NCI-H1436 treated with DMSO at 0.1 percent for 48 hours (cell line): ENCODE measurements at regions not wholly inside any gene's neighbourhood (a gene's known extent, or its start where the extent isn't known, plus 50 kb on each side); places are given as distances from the start of the nearest gene placed in this dataset.

Source experiments
- DNase-seq: peaks from one replicate; lab custom pipeline; 2025; lab: John Stamatoyannopoulos, UW

- no peak for DNase-seq
Measured at GRCh38 chr9:107999890-108000289, 510.3 kb upstream of the KLF4 start.

DNA sequence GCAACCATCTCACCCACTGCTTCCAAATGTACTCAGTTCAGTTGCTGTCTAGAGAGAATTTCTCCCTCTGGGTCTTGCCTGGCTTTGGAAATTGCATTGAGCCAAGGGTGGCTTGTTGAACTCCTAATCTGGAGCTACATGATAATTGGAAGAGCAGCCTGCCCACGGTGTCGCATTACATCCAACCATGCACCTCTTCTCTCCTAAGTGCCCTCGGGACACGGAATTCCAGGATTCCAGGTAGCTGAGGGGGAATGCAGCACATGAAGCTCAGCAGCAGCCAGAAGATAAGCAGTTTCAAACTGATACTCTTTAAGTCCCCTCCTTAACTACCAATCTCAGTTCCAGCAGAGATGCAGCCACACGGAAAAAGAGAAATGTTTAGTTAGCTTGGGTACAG lies 509.4 kb upstream of the KLF4 start:
- no peak for DNase-seq

- DNase-seq, result no peak
Measured at GRCh38 chr9:107994648-107995047, 505.1 kb upstream of the KLF4 start.

DNA sequence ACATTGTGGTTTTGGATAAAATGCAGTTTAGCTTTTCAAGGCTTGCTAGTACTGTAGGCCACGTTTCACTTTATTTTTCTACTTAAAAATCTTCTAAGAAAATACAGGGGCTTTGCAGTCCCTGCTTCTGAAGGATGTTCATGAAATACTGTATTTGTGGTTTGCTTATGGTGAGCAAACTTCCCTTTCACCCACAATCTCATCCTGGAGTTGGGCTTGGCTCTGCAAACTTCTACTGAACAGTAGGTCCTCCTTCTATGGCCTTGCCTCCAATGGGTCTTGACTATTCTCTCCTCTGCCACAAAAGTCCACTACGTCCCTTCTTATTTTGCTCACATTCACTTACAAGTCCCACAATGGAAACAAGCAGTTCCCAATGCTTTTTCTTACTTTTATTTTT lies 502.7 kb upstream of the KLF4 start:
- DNase-seq, result no peak

- DNase-seq, result no peak
Measured at GRCh38 chr9:107991581-107991980, 502.0 kb upstream of the KLF4 start.

DNA sequence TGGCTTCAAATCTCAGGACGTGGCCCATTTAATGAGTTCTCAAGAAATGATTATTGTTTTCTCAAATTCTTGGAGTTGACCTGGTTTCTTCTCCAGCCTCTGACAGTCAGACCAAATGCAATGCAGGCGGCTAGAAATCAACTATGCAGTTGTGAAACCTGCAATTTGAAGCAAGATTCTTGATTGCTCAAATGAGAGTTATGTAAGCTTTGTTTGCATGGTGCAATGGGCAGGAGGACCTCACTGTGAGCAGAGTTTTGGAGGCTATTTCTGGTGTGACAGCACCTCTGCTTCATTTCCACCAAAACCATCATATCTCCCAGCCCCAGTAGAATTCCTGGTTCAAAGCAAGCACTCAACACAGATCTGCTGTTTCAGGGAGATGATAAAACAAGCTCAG lies 500.0 kb upstream of the KLF4 start:
- DNase-seq, result no peak

DNA sequence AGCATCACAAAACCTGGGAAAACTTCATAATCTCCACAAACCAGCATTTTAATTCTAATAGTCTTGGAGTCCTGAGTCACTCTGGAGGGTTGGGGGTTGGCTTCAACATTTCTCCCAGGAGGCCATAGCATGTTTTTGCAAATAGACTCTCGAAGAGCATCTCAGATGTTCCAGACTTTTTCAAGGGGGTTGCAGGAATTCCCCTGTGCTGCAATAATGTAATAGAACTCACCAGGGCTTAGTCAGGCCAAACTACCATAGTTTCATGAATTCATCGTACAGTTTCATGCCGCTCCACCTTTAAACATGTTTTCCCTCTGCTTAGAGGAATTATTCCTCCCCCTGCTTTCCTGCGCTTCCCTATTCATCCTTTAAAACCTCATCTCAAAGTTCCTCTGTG lies 499.5 kb upstream of the KLF4 start:
- no peak for DNase-seq

DNA sequence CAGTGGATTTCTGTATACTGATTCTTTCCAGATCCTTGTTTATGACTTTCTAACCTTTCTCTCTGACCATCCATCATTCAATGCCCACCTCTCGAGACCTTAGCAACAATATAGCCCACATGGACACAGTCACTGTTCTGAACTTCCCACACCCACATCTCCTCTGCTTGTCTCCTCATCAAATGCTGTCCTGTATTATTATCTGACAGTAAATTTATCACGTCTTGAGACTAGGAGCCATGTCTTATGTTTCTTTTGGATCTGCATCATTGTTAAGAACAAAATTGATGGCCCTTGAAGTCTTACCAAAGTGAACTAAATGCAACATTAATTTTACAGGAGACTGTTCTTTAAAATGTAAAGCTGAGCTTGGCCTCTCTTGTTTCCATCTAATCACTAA lies 495.4 kb upstream of the KLF4 start:
- no peak for DNase-seq

DNA sequence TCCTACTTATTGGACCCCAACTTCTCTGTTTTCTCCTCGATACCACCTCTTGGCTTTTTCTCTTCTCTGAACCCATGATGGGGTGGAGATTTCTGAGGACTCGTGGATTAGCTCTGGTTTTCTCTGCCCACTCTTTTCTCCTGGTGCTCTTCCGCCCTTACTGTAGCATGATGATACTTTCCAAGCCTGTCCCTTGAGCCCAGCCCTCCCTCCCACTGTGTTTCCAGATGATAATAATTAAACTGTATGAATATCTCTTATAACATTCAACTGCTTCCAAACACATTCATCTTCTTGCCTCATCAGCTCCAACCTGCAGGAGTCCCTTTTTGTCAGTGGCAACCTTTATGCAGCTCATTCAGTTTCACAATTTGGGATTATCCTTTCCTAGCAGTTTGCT lies 494.2 kb upstream of the KLF4 start:
- no peak for DNase-seq

DNA sequence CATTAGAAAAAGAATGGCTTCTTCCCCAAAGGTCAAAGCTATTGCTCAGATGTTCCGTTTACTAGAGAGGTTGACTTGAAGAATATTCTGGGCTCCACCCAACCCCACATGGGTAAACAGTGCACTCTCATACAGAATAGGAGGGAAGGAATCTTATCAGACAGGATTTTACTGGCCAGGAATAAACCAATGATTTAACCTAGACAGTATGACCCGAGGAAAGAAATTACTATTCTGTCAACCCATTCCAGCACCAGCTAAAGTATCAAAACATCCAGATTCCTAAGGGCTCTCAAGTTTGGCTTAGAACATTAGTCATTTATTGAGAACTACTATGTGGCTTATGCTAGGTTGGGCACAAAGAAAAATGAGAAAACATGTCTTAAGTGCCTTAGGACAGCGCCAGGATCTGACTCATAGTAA lies 493.6 kb upstream of the KLF4 start:
- no peak for DNase-seq

DNA sequence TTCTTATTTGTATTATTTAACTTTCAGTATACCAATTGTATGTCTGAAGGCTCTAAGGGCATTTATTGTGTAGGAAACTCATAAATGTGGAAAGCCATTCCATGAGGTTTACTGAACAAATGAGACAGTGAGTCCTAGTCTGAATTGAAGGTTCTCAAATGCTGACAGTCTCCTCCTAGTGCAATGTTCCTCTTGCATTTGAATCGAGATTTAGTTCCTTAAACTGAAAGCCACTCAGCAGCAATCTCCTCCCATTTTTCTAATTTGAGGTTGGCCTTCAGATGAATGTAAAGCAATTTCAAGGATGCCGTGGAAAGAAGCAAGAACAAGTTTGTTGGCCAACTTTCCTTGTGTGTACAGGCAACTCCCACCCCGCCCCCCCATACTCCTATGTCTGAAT lies 493.2 kb upstream of the KLF4 start:
- DNase-seq, result no peak

GRCh38 chr9:107982001-107982400 lies 492.4 kb upstream of the KLF4 start:
- no peak for DNase-seq

GRCh38 chr9:107980984-107981383 lies 491.4 kb upstream of the KLF4 start:
- DNase-seq, result no peak

GRCh38 chr9:107976767-107977166 lies 487.2 kb upstream of the KLF4 start:
- no peak for DNase-seq

GRCh38 chr9:107975426-107976010 lies 485.9 kb upstream of the KLF4 start:
- no peak for DNase-seq

- DNase-seq, result no peak
Measured at GRCh38 chr9:107973451-107973850, 483.9 kb upstream of the KLF4 start.

- DNase-seq, result no peak
Measured at GRCh38 chr9:107972346-107972745, 482.8 kb upstream of the KLF4 start.

- no peak for DNase-seq
Measured at GRCh38 chr9:107971241-107971640, 481.7 kb upstream of the KLF4 start.

DNA sequence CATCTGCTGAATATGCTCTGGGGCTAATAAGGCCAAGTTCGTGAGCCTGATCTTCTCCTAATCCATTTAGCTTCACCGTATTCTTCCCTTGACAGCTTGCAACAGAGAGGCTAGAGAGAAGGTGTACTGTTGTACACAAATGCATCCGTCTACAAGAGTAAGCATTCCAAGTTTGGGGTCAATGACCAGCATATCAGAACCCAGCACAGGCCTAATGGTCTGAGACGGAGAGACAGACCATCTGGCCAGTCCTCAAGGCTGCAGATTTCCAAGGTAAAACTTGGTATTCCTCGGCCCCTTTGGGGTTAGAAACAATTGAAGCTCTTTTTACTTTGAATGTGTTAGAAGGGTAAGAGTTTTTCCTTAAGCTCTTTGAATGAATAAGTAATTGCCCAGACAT lies 481.2 kb upstream of the KLF4 start:
- no peak for DNase-seq

GRCh38 chr9:107969727-107970126 lies 480.2 kb upstream of the KLF4 start:
- no peak for DNase-seq

DNA sequence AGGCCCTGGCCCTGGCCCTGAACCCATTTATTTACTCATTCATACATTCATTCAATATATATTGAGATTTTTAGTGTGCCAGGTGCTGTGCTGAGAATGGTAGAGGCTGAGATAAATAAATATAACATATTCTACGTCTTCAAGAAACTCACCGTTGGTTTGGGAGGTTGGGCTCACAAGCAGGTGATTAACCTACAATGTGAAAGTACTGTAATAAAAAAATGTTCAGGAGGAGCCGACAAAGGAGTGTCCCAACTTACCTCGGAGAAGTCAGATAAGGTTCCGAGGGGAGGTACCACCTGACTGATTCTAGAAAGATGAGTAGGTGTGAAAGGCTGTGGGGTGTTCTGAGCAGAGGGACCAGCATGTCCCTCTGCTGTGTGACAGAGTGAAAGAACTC lies 479.6 kb upstream of the KLF4 start:
- DNase-seq, result no peak

DNA sequence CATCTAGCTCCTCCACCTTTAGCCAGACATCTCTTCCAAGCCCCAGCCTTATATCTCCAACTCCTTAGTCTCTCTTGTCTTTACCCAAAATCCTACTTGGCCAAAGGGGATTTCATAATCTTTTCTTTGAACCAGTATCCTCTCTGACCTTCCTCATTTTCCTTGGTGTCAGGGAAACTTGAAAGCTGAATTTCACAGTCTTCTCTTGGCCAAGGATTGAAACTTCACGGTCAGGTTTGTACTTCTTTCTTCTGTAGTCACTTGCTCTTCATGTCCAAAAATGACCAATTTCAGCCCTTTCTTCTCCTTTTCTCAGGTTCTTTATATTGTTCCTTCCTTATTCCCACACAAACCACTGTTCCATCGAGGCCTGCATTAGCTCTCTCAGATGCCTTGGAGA lies 473.7 kb upstream of the KLF4 start:
- no peak for DNase-seq

DNA sequence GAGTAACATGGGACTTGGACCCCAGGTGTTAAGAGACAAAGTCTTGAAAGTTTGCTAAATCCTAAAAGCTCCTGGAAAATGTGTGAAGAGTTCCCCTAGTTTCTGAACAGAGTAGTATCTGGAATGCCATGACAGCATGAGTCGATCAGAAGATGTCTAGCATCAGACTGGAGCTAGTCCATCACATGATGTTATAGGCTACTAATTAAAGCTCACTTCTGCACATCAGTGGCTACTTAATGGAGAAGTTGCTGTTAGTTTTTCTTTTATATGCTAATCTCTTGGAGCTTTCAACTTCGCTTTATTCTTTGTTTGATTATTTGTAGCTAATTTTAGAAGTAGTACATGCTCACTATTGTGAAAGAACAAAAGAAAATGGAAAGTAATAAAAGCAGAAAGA lies 471.3 kb upstream of the KLF4 start:
- DNase-seq, result no peak

DNA sequence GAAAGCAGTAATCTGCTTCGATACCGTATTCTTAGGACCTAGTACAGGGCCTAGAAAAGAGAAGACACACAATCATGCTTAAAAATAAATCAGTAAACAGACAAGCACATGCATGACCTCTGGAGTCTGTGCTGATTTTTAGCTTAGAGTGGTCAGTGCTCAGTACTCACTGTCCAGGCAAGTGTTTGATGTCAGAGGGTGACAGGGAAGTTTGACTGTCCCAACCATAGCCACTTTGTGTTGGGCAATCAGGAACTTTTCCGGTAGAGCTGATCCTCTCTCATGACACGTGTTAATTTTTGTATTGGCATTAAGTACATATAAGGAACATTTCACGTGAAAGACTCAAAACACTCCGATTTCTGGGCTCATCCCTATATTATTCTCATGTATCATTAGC lies 464.7 kb upstream of the KLF4 start:
- no peak for DNase-seq

- DNase-seq, result no peak
Measured at GRCh38 chr9:107953556-107954125, 464.1 kb upstream of the KLF4 start.
